Embryonic facial prominence (tissue), 1 donor: ENCODE measurements at regions not wholly inside any gene's neighbourhood (a gene's known extent, or its start where the extent isn't known, plus 50 kb on each side); places are given as distances from the start of the nearest gene placed in this dataset.
A peak's percentile ranks its signal among the peaks of the same experiment; 100 is the strongest.

ENCODE experiments used
- DNase-seq: peaks from one replicate; pipeline ENCODE4 v3.0.0-alpha.2; 2016; ENCODE audit errors: extremely low spot score

- no peak for DNase-seq
Observed at GRCh38 chr13:91072486-91072885, 275.0 kb upstream of the MIR17HG start.

- no peak for DNase-seq
Observed at GRCh38 chr13:91074091-91074490, 273.4 kb upstream of the MIR17HG start.

GRCh38 chr13:91076830-91077229 is 270.7 kb upstream of the MIR17HG start:
- DNase-seq, result no peak

GRCh38 chr13:91078093-91078679 is 269.3 kb upstream of the MIR17HG start:
- DNase-seq, result no peak

GRCh38 chr13:91079176-91079575 is 268.3 kb upstream of the MIR17HG start:
- no peak for DNase-seq

GRCh38 chr13:91085127-91085526 is 262.4 kb upstream of the MIR17HG start:
- DNase-seq, result no peak

- DNase-seq, result no peak
Observed at GRCh38 chr13:91086936-91087716, 260.4 kb upstream of the MIR17HG start.

GRCh38 chr13:91097269-91097668 is 250.2 kb upstream of the MIR17HG start:
- DNase-seq, result no peak

- DNase-seq, result no peak
Observed at GRCh38 chr13:91099877-91100276, 247.6 kb upstream of the MIR17HG start.

GRCh38 chr13:91100944-91101343 is 246.5 kb upstream of the MIR17HG start:
- no peak for DNase-seq

- DNase-seq, result peak; percentile 29
Observed at GRCh38 chr13:91101381-91101780, 246.1 kb upstream of the MIR17HG start.

- DNase-seq, result no peak
Observed at GRCh38 chr13:91105270-91105669, 242.2 kb upstream of the MIR17HG start.

GRCh38 chr13:91106565-91106964 is 240.9 kb upstream of the MIR17HG start:
- DNase-seq, result no peak

- DNase-seq, result no peak
Observed at GRCh38 chr13:91108315-91108714, 239.2 kb upstream of the MIR17HG start.

GRCh38 chr13:91111476-91112200 is 235.8 kb upstream of the MIR17HG start:
- no peak for DNase-seq

- DNase-seq, result no peak
Observed at GRCh38 chr13:91112201-91112923, 235.1 kb upstream of the MIR17HG start.

- DNase-seq, result no peak
Observed at GRCh38 chr13:91112924-91113277, 234.6 kb upstream of the MIR17HG start.

GRCh38 chr13:91115776-91116175 is 231.7 kb upstream of the MIR17HG start:
- DNase-seq, result no peak

GRCh38 chr13:91117351-91117750 is 230.1 kb upstream of the MIR17HG start:
- no peak for DNase-seq

GRCh38 chr13:91119643-91120042 is 227.8 kb upstream of the MIR17HG start:
- DNase-seq, result no peak

GRCh38 chr13:91122766-91123165 is 224.7 kb upstream of the MIR17HG start:
- no peak for DNase-seq

GRCh38 chr13:91123456-91124127 is 223.9 kb upstream of the MIR17HG start:
- DNase-seq, result no peak
